GM12878 (cell line): ENCODE measurements at regions not wholly inside any gene's neighbourhood (a gene's known extent, or its start where the extent isn't known, plus 50 kb on each side); places are given as distances from the start of the nearest gene placed in this dataset.

ENCODE experiments used
- ATAC-seq: fragments of 200-7000 bp; cut with Tn5 transposase; 3 replicates; pipeline ENCODE4 v1.9.1; 2020; ENCODE audit warnings: mild to moderate bottlenecking, moderate library complexity
- BruUV-seq: library from RNA; stranded (reverse); fragments of 400-500 nt; replicated peaks from 2 replicates; lab custom pipeline; 2021; lab: Mats Ljungman, UMichigan
- CTCF ChIA-PET: fragments of 300-600 bp; sonication (Branson Sonifier 250); formaldehyde crosslinking; extraction: SDS; loops from one replicate; lab custom pipeline; 2021; ENCODE audit warnings: inconsistent platforms; lab: Yijun Ruan, JAX
- POLR2A ChIA-PET: fragments of 350-600 bp; formaldehyde crosslinking; extraction: SDS; loops from one replicate; lab custom pipeline; 2021; ENCODE audit warnings: inconsistent platforms; lab: Charles Lee
- RAD21 ChIA-PET: fragments of 300-600 bp; sonication (Branson Sonifier 250); formaldehyde crosslinking; loops from one replicate; lab custom pipeline; 2023; ENCODE audit warnings: antibody characterized with exemption; ENCODE audit not compliant: unreplicated experiment; lab: Charles Lee
- SMC1A ChIA-PET: fragments of 300-600 bp; sonication (Branson Sonifier 250); formaldehyde crosslinking; loops from one replicate; lab custom pipeline; 2023; ENCODE audit not compliant: unreplicated experiment, uncharacterized antibody; lab: Charles Lee
- DNase-seq: peaks from one replicate; pipeline ENCODE4 v3.0.0-alpha.2; 2011; ENCODE audit warnings: low read depth, low spot score
- FAIRE-seq: peaks from 3 replicates; lab custom pipeline; 2011; peaks lifted over from hg19 to GRCh38; lab: Jason Lieb, UNC
- H2AFZ ChIP-seq: 2 replicates; pipeline ENCODE4 v1.6.0; 2011; ENCODE audit warnings: low read depth, low read length, control low read depth; ENCODE audit not compliant: control insufficient read depth
- H3K27ac ChIP-seq: 2 replicates; pipeline ENCODE4 v1.5.1; 2011; ENCODE audit warnings: control low read depth; ENCODE audit not compliant: control insufficient read depth, insufficient read depth
- H3K27me3 ChIP-seq, 2 experiments: replicated peaks in 1 of 2; 2 replicates each; pipeline versions ENCODE4 v1.6.0 to v1.6.1; 2011; ENCODE audit warnings: low read length in 1 of 2; ENCODE audit not compliant: control insufficient read depth in 2 of 2, insufficient read depth in 2 of 2
- H3K36me3 ChIP-seq, 2 experiments: 2 replicates each; pipeline ENCODE4 v1.5.1; 2011; ENCODE audit warnings: low read length in 1 of 2; ENCODE audit not compliant: control insufficient read depth in 2 of 2, insufficient read depth in 2 of 2
- H3K4me1 ChIP-seq: 2 replicates; pipeline ENCODE4 v1.6.1; 2011; ENCODE audit warnings: mild to moderate bottlenecking, low read length, moderate library complexity, mixed read lengths; ENCODE audit not compliant: control insufficient read depth, insufficient read depth
- H3K4me2 ChIP-seq: 2 replicates; pipeline ENCODE4 v1.6.0; 2011; ENCODE audit warnings: control low read depth; ENCODE audit not compliant: control insufficient read depth, insufficient read depth
- H3K4me3 ChIP-seq: fragments of 200-600 bp; sonication (generic); 2 replicates; pipeline ENCODE4 v1.5.1; 2016
- H3K79me2 ChIP-seq: 2 replicates; pipeline ENCODE4 v1.6.0; 2011; ENCODE audit warnings: low read length; ENCODE audit not compliant: control insufficient read depth, insufficient read depth
- H3K9ac ChIP-seq: 2 replicates; pipeline ENCODE4 v1.8.0; 2011; ENCODE audit warnings: low read length, control low read depth, mixed read lengths; ENCODE audit not compliant: control insufficient read depth, insufficient read depth
- H3K9me3 ChIP-seq: replicated peaks from 3 replicates; pipeline ENCODE4 v1.5.1; 2011; ENCODE audit warnings: mild to moderate bottlenecking, low read length; ENCODE audit not compliant: control insufficient read depth, insufficient read depth
- H4K20me1 ChIP-seq: 2 replicates; pipeline ENCODE4 v1.6.0; 2011; ENCODE audit not compliant: control insufficient read depth, insufficient read depth
- CBFB ChIP-seq: IDR thresholded peaks from 2 replicates; pipeline ENCODE4 v1.6.1; 2016; ENCODE audit warnings: antibody characterized with exemption, low read depth
- DPF2 ChIP-seq: fragments of 450-650 bp; IDR thresholded peaks from 2 replicates; pipeline ENCODE4 v1.6.1; 2017; ENCODE audit warnings: mild to moderate bottlenecking
- FOXK2 ChIP-seq: fragments of 450-650 bp; IDR thresholded peaks from 2 replicates; pipeline ENCODE4 v1.6.1; 2017; ENCODE audit warnings: mild to moderate bottlenecking, moderate library complexity
- FOXM1 ChIP-seq: IDR thresholded peaks from 2 replicates; pipeline ENCODE4 v1.6.1; 2012; ENCODE audit warnings: low read depth, mild to moderate bottlenecking, inconsistent platforms, low read length, moderate library complexity
- IRF4 ChIP-seq: IDR thresholded peaks from 2 replicates; pipeline ENCODE4 v1.6.1; 2011; ENCODE audit warnings: low read depth, low read length
- LARP7 ChIP-seq: fragments of 450-650 bp; IDR thresholded peaks from 2 replicates; pipeline ENCODE4 v1.6.1; 2017; ENCODE audit warnings: mild to moderate bottlenecking
- MTA3 ChIP-seq: IDR thresholded peaks from 2 replicates; pipeline ENCODE4 v1.6.1; 2012; ENCODE audit warnings: low read length, inconsistent platforms, borderline replicate concordance
- NBN ChIP-seq: fragments of 450-650 bp; IDR thresholded peaks from 2 replicates; pipeline ENCODE4 v1.6.1; 2016
- PML ChIP-seq: IDR thresholded peaks from 2 replicates; pipeline ENCODE4 v1.6.1; 2012; ENCODE audit warnings: low read length, inconsistent platforms
- POU2F2 ChIP-seq: IDR thresholded peaks from 3 replicates; pipeline ENCODE4 v1.6.1; 2011; ENCODE audit warnings: low read depth, mild to moderate bottlenecking, low read length, borderline replicate concordance
- RCOR1 ChIP-seq: conservative IDR thresholded peaks from 2 replicates; pipeline ENCODE4 v1.6.1; 2012; ENCODE audit warnings: low read depth, low read length, improper control_type of control experiment
- SUZ12 ChIP-seq: fragments of 200-600 bp; sonication (generic); IDR thresholded peaks from one replicate; pipeline ENCODE4 v1.6.1; 2018; ENCODE audit warnings: antibody characterized with exemption, mild to moderate bottlenecking; ENCODE audit not compliant: unreplicated experiment
- ZBTB33 ChIP-seq: fragments of 450-650 bp; IDR thresholded peaks from 2 replicates; pipeline ENCODE4 v1.6.1; 2017; ENCODE audit warnings: mild to moderate bottlenecking
- ZSCAN29 ChIP-seq: fragments of 450-650 bp; IDR thresholded peaks from 2 replicates; pipeline ENCODE4 v1.6.1; 2017; ENCODE audit warnings: mild to moderate bottlenecking, moderate library complexity
- WGBS: methylation state at CpG from one replicate; pipeline ENCODE4 v1.1.6; 2016; ENCODE audit warnings: low lambda C conversion rate; ENCODE audit not compliant: insufficient replicate concordance, insufficient coverage; ENCODE audit errors: missing lambda C conversion rate; 5-methylcytosine and 5-hydroxymethylcytosine counted together
- in situ Hi-C: fragments of 300-500 bp; cut with MboI; formaldehyde crosslinking; loops from 9 replicates; pipeline ENCODE4 v1.14.3; 2018; ENCODE audit warnings: mixed read lengths
- intact Hi-C: fragments of 100-400 bp; cut with micrococcal nuclease; formaldehyde crosslinking; loops from one replicate; pipeline ENCODE4 v1.14.2; 2022; ENCODE audit not compliant: unreplicated experiment
- TF ChIP-seq, protein P1 (sequence below): IDR thresholded peaks from 2 replicates; pipeline ENCODE4 v1.6.1; 2011; ENCODE audit warnings: low read depth, low read length, improper control_type of control experiment, borderline replicate concordance
- TF ChIP-seq, protein P2 (sequence below): fragments of 450-650 bp; IDR thresholded peaks from 2 replicates; pipeline ENCODE4 v1.6.1; 2017; ENCODE audit warnings: borderline replicate concordance
- TF ChIP-seq, protein P3 (sequence below): IDR thresholded peaks from 2 replicates; pipeline ENCODE4 v1.6.1; 2012; ENCODE audit warnings: low read depth, low read length, improper control_type of control experiment

DNA sequence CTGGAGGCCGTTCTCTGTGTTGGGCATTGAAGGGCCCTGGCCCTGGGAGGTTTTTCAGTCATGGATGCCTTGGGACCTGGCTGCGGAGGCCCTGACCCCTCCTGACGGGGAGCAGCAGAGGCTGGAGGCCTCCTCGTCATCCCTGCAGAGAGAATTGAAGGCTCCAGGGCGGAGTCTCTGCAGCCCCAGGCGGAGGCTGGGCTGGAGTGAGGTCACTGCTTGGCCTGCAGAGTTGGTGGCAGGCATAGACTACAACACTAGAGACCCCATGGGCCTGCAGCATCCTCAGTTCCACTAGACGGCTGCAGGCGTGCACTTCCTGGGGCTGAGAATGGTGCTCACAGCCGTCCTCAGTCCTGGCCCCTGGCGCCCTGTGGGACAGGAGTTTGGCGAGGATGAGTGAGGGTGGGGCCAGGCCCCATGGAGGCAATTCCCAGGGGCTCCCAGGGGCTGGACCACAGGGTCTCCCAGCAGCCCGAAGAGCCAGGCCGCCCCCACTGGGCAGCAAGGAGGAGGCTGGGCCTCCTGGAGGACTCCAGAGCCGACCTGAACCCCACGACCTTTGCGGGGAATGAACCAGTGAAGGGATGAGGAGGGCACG is 1194.9 kb downstream of the BRD1 start:
- CTCF ChIA-PET, result no interaction called here
- Histone ChIP-seq H4K20me1 (no peaks in the 10 kb centered on the region), H2AFZ (no peak overlapping the region), H3K4me2 (no peak overlapping the region), H3K4me3 (no peak overlapping the region), H3K27ac (no peak overlapping the region), H3K79me2 (no peaks in the 10 kb centered on the region), H3K4me1 (no peaks in the 10 kb centered on the region), H3K27me3 (no peaks in the 10 kb centered on the region), H3K9ac (no peak overlapping the region), H3K9me3 (no peaks in the 10 kb centered on the region; the same call in 2 of the 3 replicates), H3K36me3 (no peaks in the 10 kb centered on the region)
- DNase-seq, result no peak
- 20% methylated on average over 17 of the region's 17 CpGs for WGBS
- no peak for ATAC-seq
- intact Hi-C loops (no loop called here), in situ Hi-C loops (no loop called here)
- TF ChIP-seq SUZ12 (no peak), FOXM1 (no peak), MTA3 (no peak), POU2F2 (no peak), IRF4 (no peak), CBFB (no peak), RCOR1 (no peak), ZSCAN29 (no peak), FOXK2 (no peak), DPF2 (no peak), PML (no peak), LARP7 (no peak), NBN (no peak), ZBTB33 (no peak)
- TF ChIP-seq, protein P1, sequence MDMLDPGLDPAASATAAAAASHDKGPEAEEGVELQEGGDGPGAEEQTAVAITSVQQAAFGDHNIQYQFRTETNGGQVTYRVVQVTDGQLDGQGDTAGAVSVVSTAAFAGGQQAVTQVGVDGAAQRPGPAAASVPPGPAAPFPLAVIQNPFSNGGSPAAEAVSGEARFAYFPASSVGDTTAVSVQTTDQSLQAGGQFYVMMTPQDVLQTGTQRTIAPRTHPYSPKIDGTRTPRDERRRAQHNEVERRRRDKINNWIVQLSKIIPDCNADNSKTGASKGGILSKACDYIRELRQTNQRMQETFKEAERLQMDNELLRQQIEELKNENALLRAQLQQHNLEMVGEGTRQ, result no peak
- TF ChIP-seq, protein P2, sequence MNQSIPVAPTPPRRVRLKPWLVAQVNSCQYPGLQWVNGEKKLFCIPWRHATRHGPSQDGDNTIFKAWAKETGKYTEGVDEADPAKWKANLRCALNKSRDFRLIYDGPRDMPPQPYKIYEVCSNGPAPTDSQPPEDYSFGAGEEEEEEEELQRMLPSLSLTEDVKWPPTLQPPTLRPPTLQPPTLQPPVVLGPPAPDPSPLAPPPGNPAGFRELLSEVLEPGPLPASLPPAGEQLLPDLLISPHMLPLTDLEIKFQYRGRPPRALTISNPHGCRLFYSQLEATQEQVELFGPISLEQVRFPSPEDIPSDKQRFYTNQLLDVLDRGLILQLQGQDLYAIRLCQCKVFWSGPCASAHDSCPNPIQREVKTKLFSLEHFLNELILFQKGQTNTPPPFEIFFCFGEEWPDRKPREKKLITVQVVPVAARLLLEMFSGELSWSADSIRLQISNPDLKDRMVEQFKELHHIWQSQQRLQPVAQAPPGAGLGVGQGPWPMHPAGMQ, result no peak
- TF ChIP-seq, protein P3, sequence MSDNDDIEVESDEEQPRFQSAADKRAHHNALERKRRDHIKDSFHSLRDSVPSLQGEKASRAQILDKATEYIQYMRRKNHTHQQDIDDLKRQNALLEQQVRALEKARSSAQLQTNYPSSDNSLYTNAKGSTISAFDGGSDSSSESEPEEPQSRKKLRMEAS, result no peak
- POLR2A ChIA-PET, result no interaction called here
- BruUV-seq, result no TSS peak
- RAD21 ChIA-PET, result no interaction called here
- SMC1A ChIA-PET, result no interaction called here
- FAIRE-seq, result no peak
